ENCODE measurements at regions not wholly inside any gene's neighbourhood (a gene's known extent, or its start where the extent isn't known, plus 50 kb on each side); places are given as distances from the start of the nearest gene placed in this dataset.

- no peak for TF ChIP-seq EZH2 (IDR thresholded peaks at IDR 0.05)
- no peak for TF ChIP-seq POLR2AphosphoS5 (IDR thresholded peaks at IDR 0.05; ENCODE audit: borderline replicate concordance, low read depth, low read length)
- no peak for TF ChIP-seq FOXP2 (optimal IDR thresholded peaks at IDR 0.05; ENCODE audit: control extremely low read depth, extremely low read length, insufficient read depth)
Measured at GRCh38 chr6:130677312-130677711, 149.9 kb upstream of the SMLR1 start.
